SK-N-SH treated with all-trans-retinoic acid at 6 μM for 48 hours (cell line): ENCODE measurements at regions not wholly inside any gene's neighbourhood (a gene's known extent, or its start where the extent isn't known, plus 50 kb on each side); places are given as distances from the start of the nearest gene placed in this dataset.

ENCODE experiments used
- ATAC-seq: fragments of 200-7000 bp; cut with Tn5 transposase; 3 replicates; pipeline ENCODE4 v1.9.1; 2020; ENCODE audit warnings: mild to moderate bottlenecking, moderate library complexity
- BACH2 ChIP-seq: fragments of 250-450 bp; sonication (Bioruptor Pico); IDR thresholded peaks from 2 replicates; pipeline ENCODE4 v1.9.0; 2021; ENCODE audit warnings: mild to moderate bottlenecking, borderline replicate concordance
- CREB5 ChIP-seq: fragments of 250-450 bp; sonication (Bioruptor Pico); IDR thresholded peaks from 2 replicates; pipeline ENCODE4 v1.5.1; 2020; ENCODE audit warnings: low read depth, mild to moderate bottlenecking, moderate library complexity
- CSDC2 ChIP-seq: fragments of 250-450 bp; sonication (Bioruptor Pico); IDR thresholded peaks from 2 replicates; pipeline ENCODE4 v1.5.0; 2020; ENCODE audit warnings: mild to moderate bottlenecking, moderate library complexity
- ESRRG ChIP-seq: fragments of 250-450 bp; sonication (Bioruptor Pico); IDR thresholded peaks from 2 replicates; pipeline ENCODE4 v1.6.1; 2021; ENCODE audit warnings: mild to moderate bottlenecking
- GLIS3 ChIP-seq: fragments of 250-450 bp; sonication (Bioruptor Pico); IDR thresholded peaks from 2 replicates; pipeline ENCODE4 v1.5.0; 2020; ENCODE audit warnings: mild to moderate bottlenecking, moderate library complexity
- OSR1 ChIP-seq: fragments of 250-450 bp; sonication (Bioruptor Pico); IDR thresholded peaks from 2 replicates; pipeline ENCODE4 v1.8.0; 2022; ENCODE audit warnings: moderate library complexity, mild to moderate bottlenecking, inconsistent platforms
- PPARA ChIP-seq: fragments of 250-450 bp; sonication (Bioruptor Pico); IDR thresholded peaks from 2 replicates; pipeline ENCODE4 v1.5.0; 2020; ENCODE audit warnings: mild to moderate bottlenecking, borderline replicate concordance
- RARB ChIP-seq: fragments of 250-450 bp; sonication (Bioruptor Pico); IDR thresholded peaks from 2 replicates; pipeline ENCODE4 v1.8.0; 2021; ENCODE audit warnings: mild to moderate bottlenecking, moderate library complexity
- SNAI2 ChIP-seq: fragments of 250-450 bp; sonication (Bioruptor Pico); IDR thresholded peaks from 2 replicates; pipeline ENCODE4 v1.5.0; 2020; ENCODE audit warnings: mild to moderate bottlenecking, moderate library complexity
- TOX ChIP-seq: fragments of 250-450 bp; sonication (Bioruptor Pico); IDR thresholded peaks from 2 replicates; pipeline ENCODE4 v1.8.0; 2021; ENCODE audit warnings: mild to moderate bottlenecking, moderate library complexity, borderline replicate concordance
- ZC3H10 ChIP-seq: fragments of 250-450 bp; sonication (Bioruptor Pico); IDR thresholded peaks from 2 replicates; pipeline ENCODE4 v1.5.1; 2021; ENCODE audit warnings: mild to moderate bottlenecking, moderate library complexity
- ZFP3 ChIP-seq: fragments of 250-450 bp; sonication (Bioruptor Pico); IDR thresholded peaks from 2 replicates; pipeline ENCODE4 v1.5.0; 2020; ENCODE audit warnings: mild to moderate bottlenecking, moderate library complexity
- ZFP30 ChIP-seq: fragments of 450-650 bp; formaldehyde crosslinking; IDR thresholded peaks from 2 replicates; pipeline ENCODE4 v1.5.0; 2022; ENCODE audit warnings: mild to moderate bottlenecking, moderate library complexity
- ZNF565 ChIP-seq: fragments of 450-650 bp; formaldehyde crosslinking; conservative IDR thresholded peaks from 2 replicates; pipeline ENCODE4 v1.5.0; 2020; ENCODE audit warnings: low read depth, mild to moderate bottlenecking, moderate library complexity
- ZNF70 ChIP-seq: fragments of 450-650 bp; formaldehyde crosslinking; IDR thresholded peaks from 2 replicates; pipeline ENCODE4 v1.5.0; 2020; ENCODE audit warnings: mild to moderate bottlenecking, moderate library complexity
- ZNF8 ChIP-seq: fragments of 450-650 bp; formaldehyde crosslinking; IDR thresholded peaks from 2 replicates; pipeline ENCODE4 v1.5.0; 2020; ENCODE audit warnings: mild to moderate bottlenecking, moderate library complexity
- TF ChIP-seq, protein P1 (sequence below): fragments of 250-450 bp; sonication (Bioruptor Pico); IDR thresholded peaks from 2 replicates; pipeline ENCODE4 v1.8.0; 2021; ENCODE audit warnings: low read depth, mild to moderate bottlenecking, moderate library complexity, borderline replicate concordance
- TF ChIP-seq, protein P2 (sequence below): fragments of 250-450 bp; sonication (Bioruptor Pico); IDR thresholded peaks from 2 replicates; pipeline ENCODE4 v1.8.0; 2020; ENCODE audit warnings: mild to moderate bottlenecking, moderate library complexity, borderline replicate concordance
- TF ChIP-seq, protein P3 (sequence below): fragments of 250-450 bp; sonication (Bioruptor Pico); IDR thresholded peaks from 2 replicates; pipeline ENCODE4 v1.5.0; 2020; ENCODE audit warnings: mild to moderate bottlenecking, moderate library complexity

GRCh38 chr17:69950701-69951418, 124.2 kb upstream of the KCNJ16 start:
- ATAC-seq, result no peak
- TF ChIP-seq ZNF565, result no peak
- no peak for TF ChIP-seq OSR1 (CRISPR knock-in tag)
- no peak for TF ChIP-seq TOX (CRISPR knock-in tag)
- TF ChIP-seq PPARA (CRISPR knock-in tag), result no peak
- no peak for TF ChIP-seq ESRRG (CRISPR knock-in tag)
- TF ChIP-seq, protein P1, sequence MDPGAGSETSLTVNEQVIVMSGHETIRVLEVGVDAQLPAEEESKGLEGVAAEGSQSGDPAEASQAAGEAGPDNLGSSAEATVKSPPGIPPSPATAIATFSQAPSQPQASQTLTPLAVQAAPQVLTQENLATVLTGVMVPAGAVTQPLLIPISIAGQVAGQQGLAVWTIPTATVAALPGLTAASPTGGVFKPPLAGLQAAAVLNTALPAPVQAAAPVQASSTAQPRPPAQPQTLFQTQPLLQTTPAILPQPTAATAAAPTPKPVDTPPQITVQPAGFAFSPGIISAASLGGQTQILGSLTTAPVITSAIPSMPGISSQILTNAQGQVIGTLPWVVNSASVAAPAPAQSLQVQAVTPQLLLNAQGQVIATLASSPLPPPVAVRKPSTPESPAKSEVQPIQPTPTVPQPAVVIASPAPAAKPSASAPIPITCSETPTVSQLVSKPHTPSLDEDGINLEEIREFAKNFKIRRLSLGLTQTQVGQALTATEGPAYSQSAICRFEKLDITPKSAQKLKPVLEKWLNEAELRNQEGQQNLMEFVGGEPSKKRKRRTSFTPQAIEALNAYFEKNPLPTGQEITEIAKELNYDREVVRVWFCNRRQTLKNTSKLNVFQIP, result no peak
- TF ChIP-seq RARB (CRISPR knock-in tag), result no peak
- TF ChIP-seq, protein P2, sequence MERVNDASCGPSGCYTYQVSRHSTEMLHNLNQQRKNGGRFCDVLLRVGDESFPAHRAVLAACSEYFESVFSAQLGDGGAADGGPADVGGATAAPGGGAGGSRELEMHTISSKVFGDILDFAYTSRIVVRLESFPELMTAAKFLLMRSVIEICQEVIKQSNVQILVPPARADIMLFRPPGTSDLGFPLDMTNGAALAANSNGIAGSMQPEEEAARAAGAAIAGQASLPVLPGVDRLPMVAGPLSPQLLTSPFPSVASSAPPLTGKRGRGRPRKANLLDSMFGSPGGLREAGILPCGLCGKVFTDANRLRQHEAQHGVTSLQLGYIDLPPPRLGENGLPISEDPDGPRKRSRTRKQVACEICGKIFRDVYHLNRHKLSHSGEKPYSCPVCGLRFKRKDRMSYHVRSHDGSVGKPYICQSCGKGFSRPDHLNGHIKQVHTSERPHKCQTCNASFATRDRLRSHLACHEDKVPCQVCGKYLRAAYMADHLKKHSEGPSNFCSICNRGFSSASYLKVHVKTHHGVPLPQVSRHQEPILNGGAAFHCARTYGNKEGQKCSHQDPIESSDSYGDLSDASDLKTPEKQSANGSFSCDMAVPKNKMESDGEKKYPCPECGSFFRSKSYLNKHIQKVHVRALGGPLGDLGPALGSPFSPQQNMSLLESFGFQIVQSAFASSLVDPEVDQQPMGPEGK (CRISPR knock-in tag), result no peak
- no peak for TF ChIP-seq CREB5 (CRISPR knock-in tag)
- TF ChIP-seq, all 23 proteins: peak for 0

GRCh38 chr17:69954241-69954925, 120.6 kb upstream of the KCNJ16 start:
- TF ChIP-seq GLIS3 (CRISPR knock-in tag), result no peak
- TF ChIP-seq ZFP3 (CRISPR knock-in tag), result no peak
- no peak for TF ChIP-seq ZFP30
- no peak for TF ChIP-seq CREB5 (CRISPR knock-in tag)
- TF ChIP-seq BACH2 (CRISPR knock-in tag), result no peak
- no peak for ATAC-seq

- TF ChIP-seq ZNF70, result no peak
- no peak for ATAC-seq
These were observed 117.0 kb upstream of the KCNJ16 start for GRCh38 chr17:69958063-69958462.

- no peak for ATAC-seq
- TF ChIP-seq BACH2 (CRISPR knock-in tag) (no peak), TOX (CRISPR knock-in tag) (no peak), ZNF70 (no peak), ESRRG (CRISPR knock-in tag) (no peak), ZC3H10 (CRISPR knock-in tag) (no peak), PPARA (CRISPR knock-in tag) (no peak), RARB (CRISPR knock-in tag) (no peak), GLIS3 (CRISPR knock-in tag) (no peak), ZFP30 (no peak), OSR1 (CRISPR knock-in tag) (no peak), CSDC2 (CRISPR knock-in tag) (no peak), CREB5 (CRISPR knock-in tag) (no peak)
These were observed 115.7 kb upstream of the KCNJ16 start for GRCh38 chr17:69959283-69959682.

- TF ChIP-seq, protein P3, sequence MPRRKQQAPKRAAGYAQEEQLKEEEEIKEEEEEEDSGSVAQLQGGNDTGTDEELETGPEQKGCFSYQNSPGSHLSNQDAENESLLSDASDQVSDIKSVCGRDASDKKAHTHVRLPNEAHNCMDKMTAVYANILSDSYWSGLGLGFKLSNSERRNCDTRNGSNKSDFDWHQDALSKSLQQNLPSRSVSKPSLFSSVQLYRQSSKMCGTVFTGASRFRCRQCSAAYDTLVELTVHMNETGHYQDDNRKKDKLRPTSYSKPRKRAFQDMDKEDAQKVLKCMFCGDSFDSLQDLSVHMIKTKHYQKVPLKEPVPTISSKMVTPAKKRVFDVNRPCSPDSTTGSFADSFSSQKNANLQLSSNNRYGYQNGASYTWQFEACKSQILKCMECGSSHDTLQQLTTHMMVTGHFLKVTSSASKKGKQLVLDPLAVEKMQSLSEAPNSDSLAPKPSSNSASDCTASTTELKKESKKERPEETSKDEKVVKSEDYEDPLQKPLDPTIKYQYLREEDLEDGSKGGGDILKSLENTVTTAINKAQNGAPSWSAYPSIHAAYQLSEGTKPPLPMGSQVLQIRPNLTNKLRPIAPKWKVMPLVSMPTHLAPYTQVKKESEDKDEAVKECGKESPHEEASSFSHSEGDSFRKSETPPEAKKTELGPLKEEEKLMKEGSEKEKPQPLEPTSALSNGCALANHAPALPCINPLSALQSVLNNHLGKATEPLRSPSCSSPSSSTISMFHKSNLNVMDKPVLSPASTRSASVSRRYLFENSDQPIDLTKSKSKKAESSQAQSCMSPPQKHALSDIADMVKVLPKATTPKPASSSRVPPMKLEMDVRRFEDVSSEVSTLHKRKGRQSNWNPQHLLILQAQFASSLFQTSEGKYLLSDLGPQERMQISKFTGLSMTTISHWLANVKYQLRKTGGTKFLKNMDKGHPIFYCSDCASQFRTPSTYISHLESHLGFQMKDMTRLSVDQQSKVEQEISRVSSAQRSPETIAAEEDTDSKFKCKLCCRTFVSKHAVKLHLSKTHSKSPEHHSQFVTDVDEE (CRISPR knock-in tag), result no peak
- TF ChIP-seq SNAI2 (CRISPR knock-in tag) (no peak), ZNF70 (no peak), ZFP3 (CRISPR knock-in tag) (no peak), BACH2 (CRISPR knock-in tag) (no peak), OSR1 (CRISPR knock-in tag) (no peak), TOX (CRISPR knock-in tag) (no peak), CREB5 (CRISPR knock-in tag) (no peak), ZNF8 (CRISPR knock-in tag) (no peak)
- no peak for ATAC-seq
These were observed 114.3 kb upstream of the KCNJ16 start for GRCh38 chr17:69960755-69961154.
